Endothelial cell of umbilical vein (primary cell): ENCODE measurements at regions not wholly inside any gene's neighbourhood (a gene's known extent, or its start where the extent isn't known, plus 50 kb on each side); places are given as distances from the start of the nearest gene placed in this dataset.

Experiments used
- BruUV-seq: library from RNA; stranded (reverse); fragments of 400-500 nt; replicated peaks from 2 replicates; lab custom pipeline; 2021; lab: Mats Ljungman, UMichigan
- CTCF ChIA-PET: fragments of 300-600, 350-600 bp; sonication (Branson Sonifier 250); formaldehyde crosslinking; loops from one replicate; lab custom pipeline; 2021; ENCODE audit warnings: antibody characterized with exemption, inconsistent platforms; lab: Charles Lee
- POLR2A ChIA-PET: fragments of 300-600, 350-600 bp; sonication (Branson Sonifier 250); formaldehyde crosslinking; loops from one replicate; lab custom pipeline; 2021; ENCODE audit warnings: antibody characterized with exemption, inconsistent platforms; lab: Charles Lee
- DNase-seq: peaks from one replicate; pipeline ENCODE4 v3.0.0-alpha.2; 2011; ENCODE audit warnings: low read depth, low spot score
- FAIRE-seq: peaks from 2 replicates; lab custom pipeline; 2011; peaks lifted over from hg19 to GRCh38; lab: Jason Lieb, UNC
- H2AFZ ChIP-seq: 2 replicates; pipeline ENCODE4 v1.6.0; 2012; ENCODE audit warnings: low read depth, low read length, control low read depth, inconsistent platforms
- H3K27ac ChIP-seq: 2 replicates; pipeline ENCODE4 v1.5.1; 2011; ENCODE audit warnings: low read depth, mild to moderate bottlenecking, control low read depth, low read length, moderate library complexity; ENCODE audit not compliant: insufficient read depth
- H3K27me3 ChIP-seq, 2 experiments: 2 replicates each; pipeline versions ENCODE4 v1.6.0 to v1.6.1; 2011; ENCODE audit warnings: low read length in 2 of 2, mixed read lengths in 1 of 2; ENCODE audit not compliant: control insufficient read depth in 2 of 2, insufficient read depth in 2 of 2
- H3K36me3 ChIP-seq, 2 experiments: 2 replicates in 1 of 2; 3 replicates in 1 of 2; pipeline ENCODE4 v1.5.1; 2011; ENCODE audit warnings: low read length in 2 of 2, mild to moderate bottlenecking in 1 of 2, moderate library complexity in 1 of 2; ENCODE audit not compliant: control insufficient read depth in 2 of 2, insufficient read depth in 2 of 2; ENCODE audit errors: extremely low read depth in 1 of 2
- H3K4me1 ChIP-seq: 3 replicates; pipeline ENCODE4 v1.5.1; 2011; ENCODE audit warnings: mild to moderate bottlenecking, low read length; ENCODE audit not compliant: control insufficient read depth, insufficient read depth; ENCODE audit errors: extremely low read depth
- H3K4me2 ChIP-seq: 2 replicates; pipeline ENCODE4 v1.6.1; 2011; ENCODE audit warnings: low read length, control low read depth, mixed read lengths; ENCODE audit not compliant: insufficient read depth
- H3K4me3 ChIP-seq, 3 experiments: fragments of 200-600 bp in 1 of 3; sonication (generic), shearing (Covaris generic) in 1 of 3; replicated peaks in 1 of 3; 2 replicates each; pipeline ENCODE4 v1.5.1; 2011 to 2016; ENCODE audit warnings: control low read depth in 3 of 3, low read length in 3 of 3, mild to moderate bottlenecking in 2 of 3, inconsistent platforms in 1 of 3, low read depth in 1 of 3, moderate library complexity in 1 of 3; ENCODE audit not compliant: insufficient read depth in 1 of 3
- H3K79me2 ChIP-seq: 2 replicates; pipeline ENCODE4 v1.6.0; 2012; ENCODE audit warnings: low read length, inconsistent platforms; ENCODE audit not compliant: control insufficient read depth, insufficient read depth
- H3K9ac ChIP-seq: replicated peaks from 2 replicates; pipeline ENCODE3; 2011; ENCODE audit warnings: low read length, control low read depth; ENCODE audit not compliant: insufficient read depth; ENCODE audit errors: extremely low read depth
- H3K9me1 ChIP-seq: replicated peaks from 3 replicates; pipeline ENCODE4 v1.6.0; 2011; ENCODE audit warnings: mild to moderate bottlenecking, low read length; ENCODE audit not compliant: control insufficient read depth, insufficient read depth; ENCODE audit errors: extremely low read depth
- H3K9me3 ChIP-seq: replicated peaks from 2 replicates; pipeline ENCODE4 v1.5.1; 2012; ENCODE audit warnings: low read length, inconsistent platforms; ENCODE audit not compliant: control insufficient read depth, insufficient read depth
- H4K20me1 ChIP-seq: replicated peaks from 2 replicates; pipeline ENCODE3; 2011; ENCODE audit warnings: mild to moderate bottlenecking, low read length; ENCODE audit not compliant: control insufficient read depth, insufficient read depth; ENCODE audit errors: extremely low read depth
- CTCF ChIP-seq, 2 donors: IDR thresholded peaks; 1 replicate in 1 of 2; 2 replicates in 1 of 2; pipeline ENCODE4 v1.5.1; 2011; ENCODE audit warnings: low read length in 2 of 2, mild to moderate bottlenecking in 2 of 2, moderate library complexity in 2 of 2, control low read depth in 1 of 2, inconsistent platforms in 1 of 2, low read depth in 1 of 2; ENCODE audit not compliant: insufficient read depth in 1 of 2; ENCODE audit errors: extremely low read depth in 1 of 2
- EZH2 ChIP-seq: IDR thresholded peaks from 2 replicates; pipeline ENCODE4 v1.6.1; 2012; ENCODE audit warnings: borderline replicate concordance, low read depth, mild to moderate bottlenecking, moderate library complexity, low read length, inconsistent platforms; ENCODE audit not compliant: severe bottlenecking
- FOS ChIP-seq: IDR thresholded peaks from 2 replicates; pipeline ENCODE4 v1.6.1; 2011; ENCODE audit warnings: mild to moderate bottlenecking, low read length, moderate library complexity, borderline replicate concordance; ENCODE audit not compliant: insufficient read depth
- GATA2 ChIP-seq: IDR thresholded peaks from 2 replicates; pipeline ENCODE4 v1.7.0; 2011; ENCODE audit warnings: low read depth, mild to moderate bottlenecking, moderate library complexity, mixed read lengths, low read length; ENCODE audit not compliant: insufficient read length, insufficient read depth
- JUN ChIP-seq: IDR thresholded peaks from 2 replicates; pipeline ENCODE4 v1.6.1; 2011; ENCODE audit warnings: borderline replicate concordance, low read depth; ENCODE audit not compliant: insufficient read length, insufficient read depth
- MYC ChIP-seq: IDR thresholded peaks from one replicate; pipeline ENCODE4 v1.6.1; 2011; ENCODE audit warnings: mild to moderate bottlenecking, low read depth, low read length
- POLR2A ChIP-seq: IDR thresholded peaks from 2 replicates; pipeline ENCODE4 v1.6.1; 2012; ENCODE audit warnings: low read depth, mild to moderate bottlenecking, control low read depth, low read length
- POLR2AphosphoS5 ChIP-seq: IDR thresholded peaks from 2 replicates; pipeline ENCODE4 v1.6.1; 2012; ENCODE audit warnings: low read depth, mild to moderate bottlenecking, control low read depth, low read length, moderate library complexity; ENCODE audit not compliant: insufficient read depth
- dilution Hi-C: fragments of 300-500 bp; cut with MboI; formaldehyde crosslinking; loops from one replicate; pipeline ENCODE4 v1.15.0; 2019; ENCODE audit warnings: low sequenced_read_pairs; ENCODE audit not compliant: extremely low pct_ligation_motif_present
- intact Hi-C: fragments of 100-400 bp; cut with micrococcal nuclease; formaldehyde crosslinking; loops from one replicate; pipeline ENCODE4 v1.10.0; 2022
- TF ChIP-seq, protein P1 (sequence below): IDR thresholded peaks from 2 replicates; pipeline ENCODE4 v1.6.1; 2011; ENCODE audit not compliant: insufficient read depth, insufficient read length

GRCh38 chr15:29891096-29891457 lies 68.8 kb upstream of the TJP1 start:
- dilution Hi-C loops = no loop called here

More at GRCh38 chr15:29891096-29891457, 68.8 kb upstream of the TJP1 start:
- no peaks in the 10 kb centered on the region for H3K9me1 ChIP-seq
- no peaks in the 10 kb centered on the region for H3K36me3 ChIP-seq
- no peak for TF ChIP-seq MYC
- TF ChIP-seq GATA2 = no peak
- no peak for TF ChIP-seq FOS
- TF ChIP-seq, protein P1, sequence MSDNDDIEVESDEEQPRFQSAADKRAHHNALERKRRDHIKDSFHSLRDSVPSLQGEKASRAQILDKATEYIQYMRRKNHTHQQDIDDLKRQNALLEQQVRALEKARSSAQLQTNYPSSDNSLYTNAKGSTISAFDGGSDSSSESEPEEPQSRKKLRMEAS = no peak
- no peak for TF ChIP-seq EZH2
- no peak for TF ChIP-seq JUN
- TF ChIP-seq POLR2A = no peak
- TF ChIP-seq CTCF (IDR thresholded peaks at IDR 0.05; ENCODE audit: extremely low read depth in 1 of 2, insufficient read depth in 1 of 2, low read depth in 1 of 2, low read length in 2 of 2) = no peak
- no peak for TF ChIP-seq POLR2AphosphoS5
- H3K4me1 ChIP-seq = no peaks in the 10 kb centered on the region
- POLR2A ChIA-PET = no interaction called here
- no peak for FAIRE-seq
- no peaks in the 10 kb centered on the region for H4K20me1 ChIP-seq
- intact Hi-C loops = no loop called here
- DNase-seq = no peak
- H3K9ac ChIP-seq = no peak overlapping the region
- CTCF ChIA-PET = interaction anchor here (0.8 to 1.4 kb wide), 2 partner anchors 8 to 143 kb away, joined by 3 to 4 read pairs; no protein-coding TSS in a partner anchor
- H3K27me3 ChIP-seq = peaks cover 0 to 18% of the 10 kb centered on the region in 2 experiments
- no TSS peak for BruUV-seq
- no peaks in the 10 kb centered on the region for H3K9me3 ChIP-seq
- H3K4me2 ChIP-seq = no peak overlapping the region
- H3K4me3 ChIP-seq = no peak overlapping the region
- H3K79me2 ChIP-seq = no peaks in the 10 kb centered on the region
- no peak overlapping the region for H3K27ac ChIP-seq
- H2AFZ ChIP-seq = no peak overlapping the region
